LNCaP clone FGC (cell line): ENCODE measurements at regions not wholly inside any gene's neighbourhood (a gene's known extent, or its start where the extent isn't known, plus 50 kb on each side); places are given as distances from the start of the nearest gene placed in this dataset.
"Not testable (repeated sequence)": the region's sequence is repeated elsewhere in the genome, so short reads cannot be mapped to it uniquely, and the experiment has no call there.

Experiments used
- DNase-seq: peaks from one replicate; pipeline ENCODE4 v3.0.0-alpha.2; 2011; ENCODE audit warnings: low read depth
- H3K4me3 ChIP-seq: 2 replicates; pipeline ENCODE4 v1.5.1; 2011; ENCODE audit warnings: mild to moderate bottlenecking, low read depth, low read length, control low read depth
- TF ChIP-seq, protein P1 (sequence below): IDR thresholded peaks from 2 replicates; pipeline ENCODE4 v1.5.1; 2012; ENCODE audit warnings: mild to moderate bottlenecking; ENCODE audit not compliant: control insufficient read depth, insufficient read depth; ENCODE audit errors: extremely low read depth

DNA sequence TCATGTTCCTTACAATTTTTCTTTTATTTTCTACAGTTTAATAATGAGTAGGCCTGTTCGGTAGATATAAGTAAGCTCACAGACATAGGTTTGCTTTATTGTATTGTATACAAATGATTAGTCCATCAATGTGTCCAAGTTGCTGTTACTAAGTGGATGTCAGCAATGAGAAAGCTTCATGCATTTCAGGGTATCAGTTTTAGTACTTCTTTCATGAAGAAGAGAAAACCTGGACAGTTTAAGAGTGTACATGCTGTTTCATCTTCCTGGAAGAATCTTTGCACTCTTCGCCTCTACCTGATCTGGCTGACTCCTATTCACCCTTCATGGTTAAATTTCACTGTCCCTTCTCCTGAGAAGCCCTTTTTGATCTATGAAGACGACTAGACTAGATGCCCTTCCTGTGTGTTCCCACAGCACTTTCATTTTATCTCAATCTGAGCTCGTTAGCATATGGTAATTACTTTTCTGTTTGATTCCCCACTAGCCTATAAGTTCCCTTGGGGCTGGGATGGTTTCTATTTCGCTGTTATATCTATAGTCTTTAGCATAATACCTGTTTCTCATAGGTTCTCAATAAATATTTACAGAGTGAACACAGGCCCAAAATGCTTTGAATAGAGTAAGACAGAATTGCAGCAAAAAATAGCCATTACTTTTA, 70.7 kb downstream of the CETN3 start:
- TF ChIP-seq, protein P1, sequence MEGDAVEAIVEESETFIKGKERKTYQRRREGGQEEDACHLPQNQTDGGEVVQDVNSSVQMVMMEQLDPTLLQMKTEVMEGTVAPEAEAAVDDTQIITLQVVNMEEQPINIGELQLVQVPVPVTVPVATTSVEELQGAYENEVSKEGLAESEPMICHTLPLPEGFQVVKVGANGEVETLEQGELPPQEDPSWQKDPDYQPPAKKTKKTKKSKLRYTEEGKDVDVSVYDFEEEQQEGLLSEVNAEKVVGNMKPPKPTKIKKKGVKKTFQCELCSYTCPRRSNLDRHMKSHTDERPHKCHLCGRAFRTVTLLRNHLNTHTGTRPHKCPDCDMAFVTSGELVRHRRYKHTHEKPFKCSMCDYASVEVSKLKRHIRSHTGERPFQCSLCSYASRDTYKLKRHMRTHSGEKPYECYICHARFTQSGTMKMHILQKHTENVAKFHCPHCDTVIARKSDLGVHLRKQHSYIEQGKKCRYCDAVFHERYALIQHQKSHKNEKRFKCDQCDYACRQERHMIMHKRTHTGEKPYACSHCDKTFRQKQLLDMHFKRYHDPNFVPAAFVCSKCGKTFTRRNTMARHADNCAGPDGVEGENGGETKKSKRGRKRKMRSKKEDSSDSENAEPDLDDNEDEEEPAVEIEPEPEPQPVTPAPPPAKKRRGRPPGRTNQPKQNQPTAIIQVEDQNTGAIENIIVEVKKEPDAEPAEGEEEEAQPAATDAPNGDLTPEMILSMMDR: no peak
- DNase-seq: no peak
- no peak overlapping the region for H3K4me3 ChIP-seq

DNA sequence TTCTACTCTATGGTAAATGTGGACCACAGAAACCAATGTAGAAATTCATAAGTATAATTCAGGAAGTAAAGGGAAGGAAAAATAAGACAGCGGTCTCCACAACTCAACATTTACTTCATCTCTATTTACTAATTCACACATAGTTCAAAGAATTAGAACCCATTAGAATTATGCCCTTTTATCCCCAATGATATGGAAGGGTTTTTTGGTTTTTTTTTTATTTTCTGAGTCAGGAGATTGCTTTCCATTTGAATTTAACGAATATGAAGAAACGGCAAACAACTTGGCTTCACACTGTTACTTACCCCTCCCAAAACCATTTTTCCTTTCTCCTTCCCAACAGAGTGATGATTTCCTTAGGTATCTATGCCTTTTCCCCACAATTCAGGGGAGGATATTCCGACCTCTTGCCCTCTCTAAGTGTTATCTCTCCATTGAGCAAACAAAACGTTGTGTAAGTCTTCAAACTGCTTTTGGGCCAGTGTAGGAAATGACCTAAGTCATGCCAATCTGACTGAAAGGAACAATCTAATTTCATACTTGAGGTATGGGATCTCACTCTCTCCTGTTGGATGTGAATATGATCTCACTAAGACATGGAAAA, 72.0 kb downstream of the CETN3 start:
- DNase-seq: no peak
- TF ChIP-seq, protein P1: no peak
- no peak overlapping the region for H3K4me3 ChIP-seq

DNA sequence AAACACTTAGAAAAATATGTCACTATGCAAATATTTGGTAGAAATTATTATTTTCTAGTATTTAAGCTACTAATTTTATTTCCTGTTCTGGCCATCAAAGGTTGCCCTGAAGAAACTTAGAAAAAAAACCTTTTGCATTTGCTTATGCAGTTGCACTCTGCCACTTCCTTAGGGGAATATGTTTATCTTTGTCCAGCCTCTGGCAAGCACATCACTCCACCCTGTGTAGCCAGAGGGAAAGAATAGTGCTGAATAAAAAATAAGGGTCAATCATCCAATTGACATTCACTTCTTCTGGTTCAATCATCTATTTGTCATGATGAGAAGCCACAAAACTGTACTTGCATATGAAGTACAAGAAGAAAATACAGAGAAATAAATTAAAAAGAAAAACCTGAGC, 72.8 kb downstream of the CETN3 start:
- no peak overlapping the region for H3K4me3 ChIP-seq
- TF ChIP-seq, protein P1: no peak
- DNase-seq: no peak

DNA sequence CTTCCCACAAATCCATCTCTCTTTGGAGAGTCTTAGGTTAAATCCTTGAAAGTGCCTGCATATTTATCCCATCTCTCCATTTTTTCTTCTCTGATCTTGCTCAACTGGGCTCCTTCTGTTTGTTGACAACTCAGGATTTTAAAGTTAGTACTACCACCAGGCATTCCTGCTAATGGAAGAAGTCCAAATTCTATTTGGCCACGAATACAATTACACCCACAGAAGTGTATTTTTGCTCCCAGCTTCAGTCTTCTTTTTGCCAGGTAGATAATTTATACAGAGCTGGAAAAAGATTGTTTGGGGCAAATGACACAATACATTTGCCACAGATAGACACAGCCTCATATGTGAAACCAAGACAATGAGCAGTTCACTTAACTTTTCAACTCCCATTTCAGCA, 74.8 kb downstream of the CETN3 start:
- H3K4me3 ChIP-seq: no peak overlapping the region
- TF ChIP-seq, protein P1: no peak
- DNase-seq: no peak

DNA sequence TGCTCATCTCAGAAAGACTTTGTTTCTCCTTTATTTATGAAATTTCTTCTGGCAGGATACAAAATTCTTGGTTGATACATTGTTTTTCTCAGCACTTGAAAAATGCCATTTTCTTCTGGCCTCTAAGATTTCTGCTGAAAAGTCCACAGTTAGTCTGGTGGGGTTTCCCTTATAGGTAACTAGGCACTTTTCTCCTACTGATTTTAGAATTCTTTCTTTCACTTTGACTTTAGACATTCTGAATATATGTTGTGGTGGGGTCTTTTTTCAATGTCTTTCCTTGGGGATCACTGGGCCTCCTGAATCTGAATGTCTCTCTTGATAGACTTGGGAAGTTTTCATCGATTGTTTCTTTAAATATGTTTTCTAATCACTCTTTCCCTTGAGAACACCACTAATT, 79.6 kb downstream of the CETN3 start:
- no peak for DNase-seq
- TF ChIP-seq, protein P1: no peak
- no peak overlapping the region for H3K4me3 ChIP-seq

DNA sequence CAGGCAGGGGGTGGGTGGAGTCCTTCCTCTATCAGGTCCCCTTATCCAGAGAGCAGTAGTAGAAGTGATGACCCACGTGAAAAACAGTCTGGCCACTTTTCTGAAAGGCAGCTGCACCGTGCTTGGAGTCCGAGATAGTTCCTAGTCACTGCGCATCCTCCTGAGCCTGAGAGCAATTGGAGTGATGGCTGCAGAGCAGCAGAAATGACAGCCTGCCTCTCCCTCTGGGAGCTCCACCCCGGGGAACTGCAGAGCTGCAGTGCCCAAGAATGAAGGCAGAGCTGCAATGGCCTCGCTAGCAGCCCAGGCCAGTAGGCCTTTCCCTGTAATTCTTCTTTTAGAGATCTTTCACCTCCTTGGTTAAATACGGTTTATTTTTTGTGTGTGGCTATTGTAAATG, 82.6 kb downstream of the CETN3 start:
- no peak for DNase-seq
- H3K4me3 ChIP-seq: no peak overlapping the region
- TF ChIP-seq, protein P1: no peak

GRCh38 chr5:90325093-90325492, 84.5 kb downstream of the CETN3 start:
- DNase-seq: no peak
- H3K4me3 ChIP-seq: no peak overlapping the region
- TF ChIP-seq, protein P1: no peak

GRCh38 chr5:90320348-90320747, 89.2 kb downstream of the CETN3 start:
- not testable (repeated sequence) for DNase-seq

More at GRCh38 chr5:90320348-90320747, 89.2 kb downstream of the CETN3 start:
- not testable (repeated sequence) for H3K4me3 ChIP-seq
